ENCODE measurements at regions not wholly inside any gene's neighbourhood (a gene's known extent, or its start where the extent isn't known, plus 50 kb on each side); places are given as distances from the start of the nearest gene placed in this dataset.

GRCh38 chr10:121183707-121184106 lies 332.5 kb downstream of the WDR11 start:
- no peak overlapping the region for H3K27ac ChIP-seq (ENCODE audit: low read depth in 2 of 2, low read length in 1 of 2)
- no peak for TF ChIP-seq NRF1 (IDR thresholded peaks at IDR 0.05; ENCODE audit: low read depth, low read length)
- TF ChIP-seq RCOR1 (IDR thresholded peaks at IDR 0.05; ENCODE audit: low read length) = no peak
- TF ChIP-seq SIN3A (IDR thresholded peaks at IDR 0.05; ENCODE audit: borderline replicate concordance, low read depth, low read length) = no peak
- TF ChIP-seq CTCF (IDR thresholded peaks at IDR 0.05) = no peak
- no peak for TF ChIP-seq ELF1 (IDR thresholded peaks at IDR 0.05)
- DNase-seq = no peak
- H3K9me2 ChIP-seq = no peaks in the 10 kb centered on the region
- CTCF ChIA-PET = no interaction called here
- no peak overlapping the region for H3K4me3 ChIP-seq (ENCODE audit: low read depth in 2 of 2, low read length in 1 of 2)
- no peak overlapping the region for H3K4me2 ChIP-seq
- no peaks in the 10 kb centered on the region for H4K20me1 ChIP-seq (ENCODE audit: insufficient read depth)
- WGBS (ENCODE audit: low lambda C conversion rate) = 10% methylated on average over 1 of the region's 1 CpG
- no peaks in the 10 kb centered on the region for H3K36me3 ChIP-seq (replicated peaks in 1 of 2; ENCODE audit: control insufficient read depth in 1 of 2, insufficient read depth in 2 of 2, low read length in 1 of 2)
- H3K27me3 ChIP-seq (ENCODE audit: insufficient read depth) = no peaks in the 10 kb centered on the region
- H3F3A ChIP-seq (replicated peaks; ENCODE audit: insufficient read depth) = no peaks in the 10 kb centered on the region
- H3K4me1 ChIP-seq (ENCODE audit: control insufficient read depth in 1 of 2, insufficient read depth in 2 of 2, low read depth in 1 of 2, low read length in 1 of 2) = no peaks in the 10 kb centered on the region
- no peak overlapping the region for H3K9ac ChIP-seq
- no peaks in the 10 kb centered on the region for H3K79me2 ChIP-seq (ENCODE audit: insufficient read depth)
- no peak overlapping the region for H2AFZ ChIP-seq (ENCODE audit: low read depth)
- no peaks in the 10 kb centered on the region for H3K9me3 ChIP-seq
- POLR2A ChIA-PET = no interaction called here

- Histone ChIP-seq H3K4me2 (no peak overlapping the region), H3K79me2 (ENCODE audit: insufficient read depth) (no peaks in the 10 kb centered on the region), H3K4me1 (ENCODE audit: control insufficient read depth in 1 of 2, insufficient read depth in 2 of 2, low read depth in 1 of 2, low read length in 1 of 2) (no peaks in the 10 kb centered on the region), H3K4me3 (ENCODE audit: low read depth in 2 of 2, low read length in 1 of 2) (no peak overlapping the region), H3K9ac (no peak overlapping the region), H3K27ac (ENCODE audit: low read depth in 2 of 2, low read length in 1 of 2) (no peak overlapping the region), H3K9me2 (no peaks in the 10 kb centered on the region), H4K20me1 (ENCODE audit: insufficient read depth) (no peaks in the 10 kb centered on the region), H2AFZ (ENCODE audit: low read depth) (no peak overlapping the region), H3K9me3 (no peaks in the 10 kb centered on the region), H3F3A (replicated peaks; ENCODE audit: insufficient read depth) (no peaks in the 10 kb centered on the region), H3K36me3 (replicated peaks in 1 of 2; ENCODE audit: control insufficient read depth in 1 of 2, insufficient read depth in 2 of 2, low read length in 1 of 2) (no peaks in the 10 kb centered on the region), H3K27me3 (ENCODE audit: insufficient read depth) (no peaks in the 10 kb centered on the region)
- DNase-seq = no peak
- CTCF ChIA-PET = interaction anchor here (1.3 to 2.0 kb wide), 2 partner anchors 9 to 22 kb away, joined by 3 to 6 read pairs; no protein-coding TSS in a partner anchor
- 11% methylated on average over 7 of the region's 7 CpGs for WGBS (ENCODE audit: low lambda C conversion rate)
- POLR2A ChIA-PET = no interaction called here
- TF ChIP-seq PBX3 (IDR thresholded peaks at IDR 0.05) (no peak), TEAD4 (IDR thresholded peaks at IDR 0.05; ENCODE audit: borderline replicate concordance, insufficient read depth) (no peak), SMC3 (IDR thresholded peaks at IDR 0.05; ENCODE audit: low read depth, low read length) (no peak), REST (IDR thresholded peaks at IDR 0.05; ENCODE audit: low read depth, low read length) (no peak), FOXM1 (IDR thresholded peaks at IDR 0.05; ENCODE audit: low read depth) (no peak), USF1 (IDR thresholded peaks at IDR 0.05; ENCODE audit: borderline replicate concordance, low read depth) (no peak), TCF12 (IDR thresholded peaks at IDR 0.05) (no peak), RXRA (IDR thresholded peaks at IDR 0.05; ENCODE audit: borderline replicate concordance, low read depth) (no peak), TAF1 (IDR thresholded peaks at IDR 0.05; ENCODE audit: borderline replicate concordance, low read depth, low read length) (no peak), RAD21 (IDR thresholded peaks at IDR 0.05; ENCODE audit: low read length) (no peak), FOXJ3 (CRISPR knock-in tag; IDR thresholded peaks at IDR 0.05) (no peak), USF2 (IDR thresholded peaks at IDR 0.05; ENCODE audit: borderline replicate concordance, low read depth, low read length) (no peak), NRF1 (IDR thresholded peaks at IDR 0.05; ENCODE audit: low read depth, low read length) (no peak), YY1 (IDR thresholded peaks at IDR 0.05; ENCODE audit: low read depth) (no peak)
Measured at GRCh38 chr10:121185816-121186455, 334.8 kb downstream of the WDR11 start.

Measured in SK-N-SH (cell line).